Activated B cell treated with CpG ODN at 0.5 μM for 24 hours (primary cell): ENCODE measurements at regions not wholly inside any gene's neighbourhood (a gene's known extent, or its start where the extent isn't known, plus 50 kb on each side); places are given as distances from the start of the nearest gene placed in this dataset.

Experiments used
- ATAC-seq: fragments of 200-7000 bp; cut with Tn5 transposase; one replicate; pipeline ENCODE4 v1.10.0; 2021; ENCODE audit warnings: low read depth, mild to moderate bottlenecking, moderate library complexity
- CTCF ChIA-PET: fragments of 350-600 bp; sonication (Branson Sonifier 250); formaldehyde crosslinking; loops from one replicate; lab custom pipeline; 2021; ENCODE audit warnings: antibody characterized with exemption; lab: Charles Lee
- POLR2A ChIA-PET: fragments of 350-600 bp; sonication (Branson Sonifier 250); formaldehyde crosslinking; loops from one replicate; lab custom pipeline; 2021; ENCODE audit warnings: antibody characterized with exemption; lab: Charles Lee
- DNase-seq: peaks from one replicate; pipeline ENCODE4 v3.0.0; 2022
- H3K27ac Mint-ChIP-seq: one replicate; pipeline ENCODE4 v1.8.0; 2020; ENCODE audit warnings: mixed read lengths
- H3K27me3 Mint-ChIP-seq: one replicate; pipeline ENCODE4 v1.8.0; 2021; ENCODE audit warnings: mixed read lengths
- H3K36me3 Mint-ChIP-seq: one replicate; pipeline ENCODE4 v1.8.0; 2021; ENCODE audit warnings: low read depth, mixed read lengths
- H3K4me1 Mint-ChIP-seq: one replicate; pipeline ENCODE4 v1.8.0; 2021; ENCODE audit warnings: mixed read lengths
- H3K4me3 Mint-ChIP-seq: one replicate; pipeline ENCODE4 v1.8.0; 2020; ENCODE audit warnings: mild to moderate bottlenecking, mixed read lengths
- H3K9me3 Mint-ChIP-seq: one replicate; pipeline ENCODE4 v1.8.0; 2020; ENCODE audit warnings: mixed read lengths
- CTCF ChIP-seq: fragments of 200-600 bp; IDR thresholded peaks from one replicate; pipeline ENCODE4 v1.8.0; 2022; ENCODE audit warnings: antibody characterized with exemption, mild to moderate bottlenecking
- intact Hi-C: fragments of 100-400 bp; cut with micrococcal nuclease; formaldehyde crosslinking; loops from one replicate; pipeline ENCODE4 v1.15.1; 2024

DNA sequence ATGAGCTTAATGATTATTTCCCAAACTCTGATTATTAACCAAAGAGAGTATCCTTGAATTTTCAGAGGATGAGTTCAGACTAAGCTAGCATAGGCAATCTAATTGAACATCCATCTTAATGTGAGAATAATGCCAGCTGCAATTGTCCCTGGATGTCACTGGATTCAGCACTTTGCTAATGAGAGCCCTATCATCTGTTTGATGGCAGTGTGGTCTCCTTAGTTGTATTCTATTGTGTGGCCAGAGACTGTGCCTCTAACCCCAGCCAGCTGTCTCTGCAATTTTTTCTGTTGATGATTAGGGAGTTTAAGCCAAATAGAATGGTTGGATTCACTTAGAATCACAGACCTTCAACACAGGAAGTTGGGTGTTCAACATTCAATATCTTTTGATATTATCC, 1249.5 kb downstream of the FAM181B start:
- no peaks in the 10 kb centered on the region for H3K27me3 Mint-ChIP-seq
- no peak for DNase-seq
- H3K9me3 Mint-ChIP-seq, result peaks cover 2% of the 10 kb centered on the region
- intact Hi-C loops, result no loop called here
- no peak for TF ChIP-seq CTCF
- CTCF ChIA-PET, result interaction anchor here (1.1 kb wide), 1 partner anchor 10 kb away, joined by 5 read pairs; no protein-coding TSS in a partner anchor
- no peak overlapping the region for H3K27ac Mint-ChIP-seq
- ATAC-seq, result no peak
- no peaks in the 10 kb centered on the region for H3K36me3 Mint-ChIP-seq
- no peaks in the 10 kb centered on the region for H3K4me1 Mint-ChIP-seq
- no peak overlapping the region for H3K4me3 Mint-ChIP-seq
- POLR2A ChIA-PET, result no interaction called here

DNA sequence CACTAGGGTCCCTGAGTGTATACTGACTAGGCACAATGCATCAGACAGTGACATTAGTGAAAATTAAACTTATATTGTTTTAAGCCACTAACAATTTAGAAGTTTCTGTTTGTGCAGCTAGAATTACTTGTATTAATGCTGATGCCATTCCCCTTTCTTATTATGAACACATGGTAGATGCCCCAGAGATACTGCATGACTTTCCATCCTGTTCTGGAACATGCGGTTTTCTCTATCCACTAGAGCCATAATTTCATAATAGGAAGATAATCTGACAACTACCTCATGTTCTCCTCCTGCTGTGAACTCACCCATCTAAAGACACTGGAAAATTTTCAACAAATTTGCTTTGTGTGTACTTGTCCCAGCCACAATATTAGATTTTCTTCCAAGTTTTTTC, 1256.4 kb downstream of the FAM181B start:
- no peak for ATAC-seq
- no peak overlapping the region for H3K4me3 Mint-ChIP-seq
- POLR2A ChIA-PET, result no interaction called here
- H3K36me3 Mint-ChIP-seq, result no peaks in the 10 kb centered on the region
- intact Hi-C loops, result no loop called here
- TF ChIP-seq CTCF, result no peak
- CTCF ChIA-PET, result no interaction called here
- no peaks in the 10 kb centered on the region for H3K4me1 Mint-ChIP-seq
- no peak overlapping the region for H3K27ac Mint-ChIP-seq
- DNase-seq, result no peak
- no peaks in the 10 kb centered on the region for H3K27me3 Mint-ChIP-seq
- no peaks in the 10 kb centered on the region for H3K9me3 Mint-ChIP-seq

DNA sequence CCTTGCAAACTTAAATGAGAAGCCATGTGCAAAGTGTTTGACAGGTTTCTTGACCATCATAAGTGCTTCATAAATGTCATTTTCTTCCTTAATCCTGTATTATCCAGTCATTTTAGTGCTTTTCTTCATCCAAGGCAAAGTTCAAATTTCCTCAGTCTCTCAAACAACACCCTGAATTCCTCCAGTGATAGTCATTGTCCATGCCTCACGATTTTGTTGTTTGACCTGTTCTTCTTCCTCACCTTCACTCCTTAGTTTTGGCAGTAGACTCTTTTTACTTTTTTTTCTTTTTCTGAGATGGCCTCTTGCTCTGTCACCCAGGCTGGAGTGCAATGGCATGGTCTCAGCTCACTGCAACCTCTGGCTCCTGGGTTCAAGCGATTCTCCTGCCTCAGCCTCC, 1257.3 kb downstream of the FAM181B start:
- ChIA-PET CTCF (no interaction called here), POLR2A (no interaction called here)
- ATAC-seq, result no peak
- no peak overlapping the region for H3K27ac Mint-ChIP-seq
- no peaks in the 10 kb centered on the region for H3K4me1 Mint-ChIP-seq
- H3K36me3 Mint-ChIP-seq, result no peaks in the 10 kb centered on the region
- no peaks in the 10 kb centered on the region for H3K9me3 Mint-ChIP-seq
- no peak overlapping the region for H3K4me3 Mint-ChIP-seq
- intact Hi-C loops, result no loop called here
- DNase-seq, result no peak
- no peak for TF ChIP-seq CTCF
- H3K27me3 Mint-ChIP-seq, result no peaks in the 10 kb centered on the region

DNA sequence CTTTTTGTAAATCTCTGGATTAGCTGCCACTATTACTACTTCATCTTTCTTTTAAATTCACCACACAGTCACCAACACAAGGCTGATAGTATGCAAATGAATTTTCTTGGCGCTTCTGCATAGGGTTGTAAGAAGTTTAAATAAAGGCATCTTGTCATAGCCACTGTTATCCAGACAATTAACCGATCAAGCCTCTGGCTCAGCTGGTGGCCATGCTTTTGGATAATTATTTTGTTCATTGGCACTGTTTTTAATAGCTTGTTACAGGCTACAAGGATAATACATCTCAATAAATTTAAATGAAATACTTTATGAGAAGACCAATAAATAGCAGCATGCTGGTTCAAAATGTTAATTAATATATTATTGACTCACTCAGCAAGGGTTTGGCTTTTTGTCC, 1261.0 kb downstream of the FAM181B start:
- TF ChIP-seq CTCF, result no peak
- ChIA-PET CTCF (no interaction called here), POLR2A (no interaction called here)
- Mint-ChIP-seq H3K4me1 (no peaks in the 10 kb centered on the region), H3K36me3 (no peaks in the 10 kb centered on the region), H3K4me3 (no peak overlapping the region), H3K27ac (no peak overlapping the region), H3K27me3 (no peaks in the 10 kb centered on the region), H3K9me3 (peaks cover 2% of the 10 kb centered on the region)
- DNase-seq (no peak), ATAC-seq (no peak)
- intact Hi-C loops, result no loop called here

- Mint-ChIP-seq H3K27ac (no peak overlapping the region), H3K27me3 (no peaks in the 10 kb centered on the region), H3K9me3 (peaks cover 2% of the 10 kb centered on the region), H3K4me1 (no peaks in the 10 kb centered on the region), H3K36me3 (no peaks in the 10 kb centered on the region), H3K4me3 (no peak overlapping the region)
- intact Hi-C loops, result no loop called here
- no peak for TF ChIP-seq CTCF
- ChIA-PET POLR2A (no interaction called here), CTCF (no interaction called here)
- no peak for ATAC-seq
- DNase-seq, result no peak
Measured at GRCh38 chr11:81470446-81470845, 1263.2 kb downstream of the FAM181B start.
